ENCODE measurements at regions not wholly inside any gene's neighbourhood (a gene's known extent, or its start where the extent isn't known, plus 50 kb on each side); places are given as distances from the start of the nearest gene placed in this dataset.

DNA sequence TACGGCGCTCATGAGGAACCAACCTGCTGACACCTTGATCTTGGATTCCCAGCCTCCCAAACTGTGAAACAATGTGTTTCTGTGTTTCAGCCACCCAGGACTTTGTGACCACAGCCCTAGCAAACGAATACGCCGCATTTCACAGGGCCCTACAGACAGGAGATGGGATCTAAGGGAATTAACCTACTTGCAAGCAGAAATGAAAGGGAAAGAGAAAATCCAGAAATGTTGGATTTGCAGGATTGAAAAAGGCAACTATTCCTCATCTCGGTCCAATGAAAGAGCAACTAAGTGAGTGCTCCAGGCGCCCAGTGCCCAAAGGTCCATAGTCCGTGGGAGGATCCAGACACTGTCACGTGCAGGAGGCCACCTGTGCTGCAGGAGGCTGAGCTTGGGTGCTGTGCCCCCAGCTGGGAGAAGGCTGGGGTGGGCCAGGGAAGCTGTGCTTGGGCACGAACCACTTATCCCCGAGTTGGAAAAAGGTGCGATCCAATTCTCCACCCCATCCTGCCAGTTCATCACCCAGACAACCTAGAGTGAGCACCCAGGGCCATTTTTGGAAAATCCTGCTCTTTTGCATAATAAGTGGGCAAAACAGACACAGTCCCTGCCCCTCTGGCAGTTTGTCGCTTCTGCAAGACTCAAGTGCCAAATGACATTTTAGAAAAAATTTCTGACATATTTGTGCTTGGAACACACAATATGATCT, 177.9 kb downstream of the C9orf50 start:
- Histone ChIP-seq H3K27ac (ENCODE audit: insufficient read depth, low read length, poor library complexity, severe bottlenecking) (no peak overlapping the region), H3K27me3 (ENCODE audit: control insufficient read depth, insufficient read depth, low read length) (peaks cover 7% of the 10 kb centered on the region), H3K4me3 (ENCODE audit: low read depth, low read length) (no peak overlapping the region), H3K4me1 (ENCODE audit: control insufficient read depth, insufficient read depth, low read length, poor library complexity, severe bottlenecking) (peaks cover 8% of the 10 kb centered on the region), H3K9me3 (ENCODE audit: control insufficient read depth in 2 of 2, low read length in 2 of 2) (peaks cover 0 to 3% of the 10 kb centered on the region in 2 experiments), H3K36me3 (ENCODE audit: control insufficient read depth, insufficient read depth, low read length) (no peaks in the 10 kb centered on the region)
- Mint-ChIP-seq H3K27me3 (peaks cover 63% of the 10 kb centered on the region), H3K27ac (no peak overlapping the region), H3K9me3 (peaks cover 0 to 6% (median 0%) of the 10 kb centered on the region in 7 donors), H3K36me3 (no peaks in the 10 kb centered on the region), H3K4me1 (peaks cover 0 to 11% (median 3%) of the 10 kb centered on the region in 4 donors), H3K4me3 (no peak overlapping the region)
- no peak for ATAC-seq (ENCODE audit: low read depth in 2 of 2)
- no peak for DNase-seq

DNA sequence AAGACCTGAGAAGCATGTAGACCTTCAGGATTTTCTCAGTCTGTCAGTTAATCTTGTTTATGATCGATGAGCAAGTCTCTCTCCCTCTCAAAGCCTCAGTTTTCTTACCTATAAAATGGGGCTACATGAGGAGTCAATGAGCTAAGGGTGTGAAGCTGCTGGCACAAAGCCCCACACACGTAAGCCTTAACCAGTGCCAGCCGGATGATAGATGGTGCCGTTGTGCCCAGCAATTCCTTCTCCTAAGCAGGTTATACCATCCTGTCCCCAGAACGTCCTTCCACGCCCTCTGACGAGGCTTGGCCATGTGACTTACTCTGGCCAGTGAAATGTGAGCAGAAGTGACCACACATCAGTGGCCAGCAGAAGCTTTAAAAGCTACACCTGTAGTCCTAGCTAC, 179.0 kb downstream of the C9orf50 start:
- no peak for ATAC-seq (ENCODE audit: low read depth in 2 of 2)
- H3K4me1 Mint-ChIP-seq, result peaks cover 0 to 19% (median 5%) of the 10 kb centered on the region in 4 donors
- Histone ChIP-seq H3K4me3 (ENCODE audit: low read depth, low read length) (no peak overlapping the region), H3K36me3 (ENCODE audit: control insufficient read depth, insufficient read depth, low read length) (no peaks in the 10 kb centered on the region), H3K4me1 (ENCODE audit: control insufficient read depth, insufficient read depth, low read length, poor library complexity, severe bottlenecking) (peaks cover 19% of the 10 kb centered on the region), H3K27me3 (ENCODE audit: control insufficient read depth, insufficient read depth, low read length) (peaks cover 8% of the 10 kb centered on the region), H3K27ac (ENCODE audit: insufficient read depth, low read length, poor library complexity, severe bottlenecking) (no peak overlapping the region), H3K9me3 (ENCODE audit: control insufficient read depth in 2 of 2, low read length in 2 of 2) (peaks cover 0 to 3% of the 10 kb centered on the region in 2 experiments)
- no peak overlapping the region for H3K4me3 Mint-ChIP-seq
- peaks cover 73% of the 10 kb centered on the region for H3K27me3 Mint-ChIP-seq
- no peaks in the 10 kb centered on the region for H3K36me3 Mint-ChIP-seq
- H3K9me3 Mint-ChIP-seq, result peaks cover 0 to 6% (median 0%) of the 10 kb centered on the region in 7 donors
- no peak for DNase-seq
- H3K27ac Mint-ChIP-seq, result no peak overlapping the region

DNA sequence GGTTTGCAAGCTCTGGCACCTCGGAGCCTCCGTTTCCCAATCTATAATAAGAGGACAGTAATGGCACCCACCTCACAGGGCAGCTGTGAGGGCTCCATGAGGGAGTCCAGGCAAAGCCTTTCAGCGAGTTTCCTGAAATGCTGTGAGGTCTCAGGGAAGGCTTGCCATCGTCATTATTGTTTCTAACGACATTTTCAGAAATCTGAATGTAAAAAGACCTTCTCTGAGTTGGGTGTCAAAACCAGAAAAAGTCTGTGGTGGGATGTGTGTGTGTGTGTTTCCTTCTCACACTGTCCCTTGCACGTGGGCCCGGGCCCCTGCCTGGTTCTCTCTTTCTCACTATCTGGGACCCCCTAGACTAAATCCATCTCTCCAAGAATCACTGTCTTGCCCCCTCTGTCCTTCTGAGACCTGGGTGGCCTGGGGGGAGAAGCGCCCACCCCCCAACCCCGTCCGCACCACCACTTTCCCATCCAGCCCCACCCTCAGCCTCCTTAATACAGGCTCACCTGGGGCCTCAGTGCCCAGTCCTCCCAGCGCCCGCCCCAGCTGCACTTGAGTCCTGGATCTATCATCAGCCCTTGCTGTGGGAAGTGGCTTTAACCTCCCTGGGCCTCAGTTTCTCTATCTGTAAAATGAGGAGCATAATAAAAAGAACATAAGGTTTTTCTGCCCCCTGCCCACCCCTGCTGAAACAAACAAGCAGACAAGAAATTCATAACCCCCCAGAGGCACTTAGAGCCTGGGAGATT, 180.3 kb downstream of the C9orf50 start:
- Histone ChIP-seq H3K4me3 (ENCODE audit: low read depth, low read length) (no peak overlapping the region), H3K4me1 (ENCODE audit: control insufficient read depth, insufficient read depth, low read length, poor library complexity, severe bottlenecking) (peaks cover 24% of the 10 kb centered on the region), H3K27ac (ENCODE audit: insufficient read depth, low read length, poor library complexity, severe bottlenecking) (no peak overlapping the region), H3K36me3 (ENCODE audit: control insufficient read depth, insufficient read depth, low read length) (no peaks in the 10 kb centered on the region), H3K9me3 (ENCODE audit: control insufficient read depth in 2 of 2, low read length in 2 of 2) (peaks cover 0 to 3% of the 10 kb centered on the region in 2 experiments), H3K27me3 (ENCODE audit: control insufficient read depth, insufficient read depth, low read length) (peaks cover 8% of the 10 kb centered on the region)
- DNase-seq (no peak), ATAC-seq (ENCODE audit: low read depth in 2 of 2) (no peak)
- Mint-ChIP-seq H3K4me1 (peaks cover 0 to 27% (median 8%) of the 10 kb centered on the region in 4 donors), H3K27ac (no peak overlapping the region), H3K36me3 (no peaks in the 10 kb centered on the region), H3K4me3 (peak overlapping the region in 1 of 4 donors; percentile 33), H3K9me3 (peaks cover 0 to 6% (median 0%) of the 10 kb centered on the region in 7 donors), H3K27me3 (peaks cover 73% of the 10 kb centered on the region)

DNA sequence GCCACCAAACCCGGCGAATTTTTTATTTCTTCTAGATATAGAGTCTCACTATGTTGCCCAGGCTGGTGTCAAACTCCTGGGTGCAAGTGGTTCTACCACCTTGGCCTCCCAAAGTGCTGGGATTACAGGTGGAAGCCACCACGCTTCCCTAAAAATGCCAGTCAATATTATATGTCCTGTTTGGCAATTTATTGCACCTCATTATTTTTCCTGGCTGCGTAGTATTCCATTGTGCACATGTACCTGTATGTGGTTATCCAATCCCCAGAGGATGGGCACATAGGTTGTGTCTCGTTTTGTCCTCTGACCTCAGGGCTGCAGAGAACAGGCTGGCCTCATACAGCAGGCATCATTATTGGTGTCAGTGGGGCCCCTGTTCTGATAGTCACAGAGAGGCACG, 181.7 kb downstream of the C9orf50 start:
- Histone ChIP-seq H3K4me1 (ENCODE audit: control insufficient read depth, insufficient read depth, low read length, poor library complexity, severe bottlenecking) (peaks cover 24% of the 10 kb centered on the region), H3K36me3 (ENCODE audit: control insufficient read depth, insufficient read depth, low read length) (no peaks in the 10 kb centered on the region), H3K4me3 (ENCODE audit: low read depth, low read length) (no peak overlapping the region), H3K27me3 (ENCODE audit: control insufficient read depth, insufficient read depth, low read length) (peaks cover 8% of the 10 kb centered on the region), H3K27ac (ENCODE audit: insufficient read depth, low read length, poor library complexity, severe bottlenecking) (no peak overlapping the region), H3K9me3 (ENCODE audit: control insufficient read depth in 2 of 2, low read length in 2 of 2) (peaks cover 0 to 3% of the 10 kb centered on the region in 2 experiments)
- Mint-ChIP-seq H3K4me1 (peaks cover 0 to 28% (median 8%) of the 10 kb centered on the region in 4 donors), H3K4me3 (no peak overlapping the region), H3K27me3 (peaks cover 76% of the 10 kb centered on the region), H3K9me3 (peaks cover 0 to 6% (median 0%) of the 10 kb centered on the region in 7 donors), H3K27ac (no peak overlapping the region), H3K36me3 (no peaks in the 10 kb centered on the region)
- no peak for DNase-seq
- no peak for ATAC-seq (ENCODE audit: low read depth in 2 of 2)

DNA sequence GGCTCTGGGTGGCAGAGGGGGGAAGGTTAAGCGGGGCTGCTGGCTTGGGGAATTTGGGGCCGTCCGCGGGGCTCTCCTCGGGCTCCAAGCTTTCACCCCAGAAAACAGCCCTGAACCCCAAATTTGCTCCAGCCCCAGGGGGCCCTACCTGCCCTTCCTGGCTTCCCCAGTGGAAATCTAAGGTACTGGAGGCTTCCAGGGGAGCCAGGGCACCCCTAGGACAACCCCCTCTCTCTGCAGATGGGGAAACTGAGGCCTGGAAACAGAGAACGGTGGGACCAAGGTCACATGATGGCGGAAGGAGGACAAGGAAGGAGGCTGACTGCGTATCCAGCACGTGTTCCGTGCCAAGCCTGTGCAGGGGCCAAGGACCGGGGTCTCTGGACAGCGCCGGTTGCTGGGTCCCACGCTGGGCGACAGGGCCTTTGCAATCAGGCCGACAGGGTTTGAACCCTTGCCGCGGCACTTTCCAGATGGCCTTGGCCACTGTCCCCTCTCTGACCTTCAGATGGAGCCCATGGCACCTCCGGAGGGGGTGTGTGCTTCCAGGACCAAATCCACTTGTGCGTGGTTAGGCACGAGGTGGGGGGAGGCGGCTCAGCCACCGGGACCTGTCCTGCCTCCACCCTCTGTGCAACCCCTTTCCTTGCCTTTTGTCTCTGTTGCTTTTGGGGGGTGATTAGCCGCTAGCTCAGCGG, 183.1 kb downstream of the C9orf50 start:
- no peak for ATAC-seq (ENCODE audit: low read depth in 2 of 2)
- H3K4me3 ChIP-seq (ENCODE audit: low read depth, low read length), result no peak overlapping the region
- peaks cover 8% of the 10 kb centered on the region for H3K27me3 ChIP-seq (ENCODE audit: control insufficient read depth, insufficient read depth, low read length)
- Mint-ChIP-seq H3K9me3 (peaks cover 0 to 6% (median 0%) of the 10 kb centered on the region in 7 donors), H3K27ac (peak overlapping the region in 2 of 3 donors; percentile 29 to 62), H3K4me1 (peaks cover 0 to 28% (median 8%) of the 10 kb centered on the region in 4 donors), H3K36me3 (no peaks in the 10 kb centered on the region), H3K27me3 (peaks cover 73% of the 10 kb centered on the region), H3K4me3 (peak overlapping the region in 2 of 4 donors; percentile 67 to 71)
- DNase-seq, result no peak
- no peak overlapping the region for H3K27ac ChIP-seq (ENCODE audit: insufficient read depth, low read length, poor library complexity, severe bottlenecking)
- peaks cover 24% of the 10 kb centered on the region for H3K4me1 ChIP-seq (ENCODE audit: control insufficient read depth, insufficient read depth, low read length, poor library complexity, severe bottlenecking)
- H3K36me3 ChIP-seq (ENCODE audit: control insufficient read depth, insufficient read depth, low read length), result no peaks in the 10 kb centered on the region
- peaks cover 0 to 3% of the 10 kb centered on the region in 2 experiments for H3K9me3 ChIP-seq (ENCODE audit: control insufficient read depth in 2 of 2, low read length in 2 of 2)

DNA sequence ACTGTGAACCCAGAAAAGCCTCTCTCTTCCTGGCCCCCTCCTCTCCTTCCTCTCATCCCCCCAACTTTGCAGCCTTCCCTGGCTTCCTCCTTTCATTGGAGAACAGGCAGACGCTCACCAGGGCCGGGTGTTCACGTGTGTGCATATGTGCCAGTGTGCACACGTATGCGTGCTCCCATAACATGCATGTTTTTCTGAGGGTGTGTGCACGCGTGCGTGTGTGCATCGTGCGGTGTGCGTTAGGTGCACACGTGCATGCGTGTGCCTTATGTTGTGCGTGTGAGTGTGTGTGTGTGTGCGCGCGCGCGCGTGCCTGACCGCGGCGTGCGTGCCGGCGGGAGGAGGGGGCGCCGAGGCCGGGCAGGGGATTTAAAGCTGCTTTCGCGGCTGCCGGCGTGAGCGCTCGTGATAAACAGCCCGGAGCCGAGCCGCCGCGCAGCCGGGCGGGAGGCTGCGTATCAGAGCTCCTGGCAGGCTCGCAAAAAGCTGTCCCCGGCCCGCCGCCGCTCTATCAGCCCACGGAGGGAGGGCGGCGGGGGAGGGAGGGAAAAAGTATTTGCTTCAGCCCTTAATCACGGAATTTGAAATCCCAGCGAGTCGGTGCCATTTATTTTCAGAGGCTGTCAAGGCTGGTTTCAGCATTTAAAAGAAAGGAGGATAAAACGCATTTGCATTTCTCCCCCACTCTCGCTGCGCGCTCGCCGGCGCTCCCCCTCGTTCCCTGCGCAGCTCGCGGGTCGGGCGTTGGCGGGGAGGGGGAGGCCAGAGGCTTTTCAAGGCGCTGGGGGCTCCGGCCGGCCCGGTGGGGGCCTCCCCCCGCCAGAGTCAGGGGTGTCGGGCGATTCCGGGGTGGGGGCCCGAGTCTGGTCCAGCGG, 183.9 kb downstream of the C9orf50 start:
- Histone ChIP-seq H3K4me1 (ENCODE audit: control insufficient read depth, insufficient read depth, low read length, poor library complexity, severe bottlenecking) (peaks cover 24% of the 10 kb centered on the region), H3K4me3 (ENCODE audit: low read depth, low read length) (no peak overlapping the region), H3K27me3 (ENCODE audit: control insufficient read depth, insufficient read depth, low read length) (peaks cover 8% of the 10 kb centered on the region), H3K9me3 (ENCODE audit: control insufficient read depth in 2 of 2, low read length in 2 of 2) (peaks cover 0 to 3% of the 10 kb centered on the region in 2 experiments), H3K36me3 (ENCODE audit: control insufficient read depth, insufficient read depth, low read length) (no peaks in the 10 kb centered on the region), H3K27ac (ENCODE audit: insufficient read depth, low read length, poor library complexity, severe bottlenecking) (no peak overlapping the region)
- Mint-ChIP-seq H3K4me3 (peak overlapping the region; percentile 78 to 92 (median 88)), H3K36me3 (no peaks in the 10 kb centered on the region), H3K4me1 (peaks cover 0 to 28% (median 8%) of the 10 kb centered on the region in 4 donors), H3K9me3 (peaks cover 0 to 6% (median 0%) of the 10 kb centered on the region in 7 donors), H3K27me3 (peaks cover 72% of the 10 kb centered on the region), H3K27ac (peak overlapping the region in 2 of 3 donors; percentile 65 to 74)
- DNase-seq (peak in 2 of 3 donors; percentile 19 to 41), ATAC-seq (ENCODE audit: low read depth in 2 of 2) (peak; percentile 50 to 57)
